ENCODE measurements at regions not wholly inside any gene's neighbourhood (a gene's known extent, or its start where the extent isn't known, plus 50 kb on each side); places are given as distances from the start of the nearest gene placed in this dataset.

- no peak for DNase-seq
Observed at GRCh38 chr16:80033783-80034468, 433.4 kb upstream of the MAF start.

- no peak for DNase-seq
Observed at GRCh38 chr16:80029761-80030481, 429.4 kb upstream of the MAF start.

- no peak for DNase-seq
Observed at GRCh38 chr16:80029381-80029630, 428.8 kb upstream of the MAF start.

GRCh38 chr16:80028581-80029380, 428.2 kb upstream of the MAF start:
- no peak for DNase-seq

GRCh38 chr16:80027007-80027965, 426.7 kb upstream of the MAF start:
- DNase-seq, result no peak

- no peak for DNase-seq
Observed at GRCh38 chr16:80025236-80025635, 424.7 kb upstream of the MAF start.

- no peak for DNase-seq
Observed at GRCh38 chr16:80024443-80024842, 423.9 kb upstream of the MAF start.

GRCh38 chr16:80023865-80024264, 423.3 kb upstream of the MAF start:
- DNase-seq, result no peak

GRCh38 chr16:80019395-80019794, 418.9 kb upstream of the MAF start:
- DNase-seq, result no peak

GRCh38 chr16:80018466-80018865, 417.9 kb upstream of the MAF start:
- no peak for DNase-seq

- no peak for DNase-seq
Observed at GRCh38 chr16:80016731-80017326, 416.3 kb upstream of the MAF start.

- no peak for DNase-seq
Observed at GRCh38 chr16:80015566-80015965, 415.0 kb upstream of the MAF start.

GRCh38 chr16:80014241-80014939, 413.9 kb upstream of the MAF start:
- no peak for DNase-seq

GRCh38 chr16:80012586-80012985, 412.0 kb upstream of the MAF start:
- DNase-seq, result no peak

- DNase-seq, result no peak
Observed at GRCh38 chr16:80009971-80010659, 409.6 kb upstream of the MAF start.

- no peak for DNase-seq
Observed at GRCh38 chr16:80008857-80009256, 408.3 kb upstream of the MAF start.

GRCh38 chr16:80007231-80007630, 406.7 kb upstream of the MAF start:
- no peak for DNase-seq

GRCh38 chr16:80006241-80007215, 406.0 kb upstream of the MAF start:
- no peak for DNase-seq

GRCh38 chr16:80004113-80004512, 403.6 kb upstream of the MAF start:
- no peak for DNase-seq

- DNase-seq, result no peak
Observed at GRCh38 chr16:80002261-80002660, 401.7 kb upstream of the MAF start.
